Osteocyte (in vitro differentiated cells): ENCODE measurements at regions not wholly inside any gene's neighbourhood (a gene's known extent, or its start where the extent isn't known, plus 50 kb on each side); places are given as distances from the start of the nearest gene placed in this dataset.

Source experiments
- DNase-seq: peaks from one replicate; pipeline ENCODE4 v3.0.0; 2021; ENCODE audit warnings: mixed read lengths; ENCODE audit not compliant: unreplicated experiment; ENCODE audit errors: extremely low spot score
- H3K27ac Mint-ChIP-seq: one replicate; pipeline ENCODE4 v1.8.0; 2021; ENCODE audit warnings: mild to moderate bottlenecking, mixed read lengths; ENCODE audit not compliant: unreplicated experiment
- H3K27me3 Mint-ChIP-seq: one replicate; pipeline ENCODE4 v1.8.0; 2021; ENCODE audit warnings: mixed read lengths; ENCODE audit not compliant: unreplicated experiment
- H3K36me3 Mint-ChIP-seq: one replicate; pipeline ENCODE4 v1.8.0; 2021; ENCODE audit warnings: mixed read lengths; ENCODE audit not compliant: unreplicated experiment
- H3K4me1 Mint-ChIP-seq: one replicate; pipeline ENCODE4 v1.8.0; 2021; ENCODE audit warnings: mixed read lengths; ENCODE audit not compliant: unreplicated experiment
- H3K4me3 Mint-ChIP-seq: one replicate; pipeline ENCODE4 v1.8.0; 2021; ENCODE audit warnings: mild to moderate bottlenecking, moderate library complexity, mixed read lengths; ENCODE audit not compliant: unreplicated experiment
- H3K9me3 Mint-ChIP-seq: one replicate; pipeline ENCODE4 v1.8.0; 2021; ENCODE audit warnings: mixed read lengths; ENCODE audit not compliant: unreplicated experiment
- TF ChIP-seq, protein P1 (sequence below): fragments of 200-600 bp; sonication (generic); IDR thresholded peaks from 2 replicates; pipeline ENCODE4 v1.5.0; 2021; ENCODE audit warnings: antibody characterized with exemption, mild to moderate bottlenecking, moderate library complexity

- no peaks in the 10 kb centered on the region for H3K4me1 Mint-ChIP-seq
- TF ChIP-seq, protein P1, sequence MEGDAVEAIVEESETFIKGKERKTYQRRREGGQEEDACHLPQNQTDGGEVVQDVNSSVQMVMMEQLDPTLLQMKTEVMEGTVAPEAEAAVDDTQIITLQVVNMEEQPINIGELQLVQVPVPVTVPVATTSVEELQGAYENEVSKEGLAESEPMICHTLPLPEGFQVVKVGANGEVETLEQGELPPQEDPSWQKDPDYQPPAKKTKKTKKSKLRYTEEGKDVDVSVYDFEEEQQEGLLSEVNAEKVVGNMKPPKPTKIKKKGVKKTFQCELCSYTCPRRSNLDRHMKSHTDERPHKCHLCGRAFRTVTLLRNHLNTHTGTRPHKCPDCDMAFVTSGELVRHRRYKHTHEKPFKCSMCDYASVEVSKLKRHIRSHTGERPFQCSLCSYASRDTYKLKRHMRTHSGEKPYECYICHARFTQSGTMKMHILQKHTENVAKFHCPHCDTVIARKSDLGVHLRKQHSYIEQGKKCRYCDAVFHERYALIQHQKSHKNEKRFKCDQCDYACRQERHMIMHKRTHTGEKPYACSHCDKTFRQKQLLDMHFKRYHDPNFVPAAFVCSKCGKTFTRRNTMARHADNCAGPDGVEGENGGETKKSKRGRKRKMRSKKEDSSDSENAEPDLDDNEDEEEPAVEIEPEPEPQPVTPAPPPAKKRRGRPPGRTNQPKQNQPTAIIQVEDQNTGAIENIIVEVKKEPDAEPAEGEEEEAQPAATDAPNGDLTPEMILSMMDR, result no peak
- no peaks in the 10 kb centered on the region for H3K9me3 Mint-ChIP-seq
- DNase-seq, result no peak
- H3K27ac Mint-ChIP-seq, result no peak overlapping the region
- H3K27me3 Mint-ChIP-seq, result peaks cover 26% of the 10 kb centered on the region
- no peak overlapping the region for H3K4me3 Mint-ChIP-seq
- H3K36me3 Mint-ChIP-seq, result no peaks in the 10 kb centered on the region
These were observed 141.7 kb downstream of the SOX1 start for GRCh38 chr13:112208656-112209055.

DNA sequence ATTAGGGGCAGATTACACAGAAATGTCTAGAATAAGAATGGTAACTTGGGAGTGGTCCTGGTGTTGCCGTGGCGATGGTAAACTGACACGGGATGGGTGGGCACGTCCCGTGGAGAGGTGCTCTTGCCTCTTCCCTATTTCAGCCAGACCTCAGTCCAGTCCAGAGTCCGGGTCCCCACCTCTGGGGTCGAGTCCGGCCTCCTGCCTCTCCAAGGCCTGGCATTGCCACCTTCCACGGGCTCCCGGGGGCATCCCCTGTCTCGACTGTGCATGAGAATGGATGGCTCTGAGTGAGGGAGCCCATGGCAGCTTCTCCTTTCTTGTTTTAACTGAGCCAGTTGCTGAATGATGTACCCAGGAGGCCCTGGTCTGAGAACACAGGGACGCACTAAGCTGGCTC is 142.3 kb downstream of the SOX1 start:
- Mint-ChIP-seq H3K27me3 (peaks cover 21% of the 10 kb centered on the region), H3K4me1 (no peaks in the 10 kb centered on the region)
- TF ChIP-seq, protein P1, result no peak

GRCh38 chr13:112209711-112210110 is 142.8 kb downstream of the SOX1 start:
- no peak overlapping the region for H3K4me3 Mint-ChIP-seq
- no peaks in the 10 kb centered on the region for H3K36me3 Mint-ChIP-seq
- H3K27me3 Mint-ChIP-seq, result peaks cover 16% of the 10 kb centered on the region
- no peaks in the 10 kb centered on the region for H3K4me1 Mint-ChIP-seq
- TF ChIP-seq, protein P1, result no peak
- no peak overlapping the region for H3K27ac Mint-ChIP-seq
- no peak for DNase-seq
- H3K9me3 Mint-ChIP-seq, result no peaks in the 10 kb centered on the region

More for the DNA sequence above, 142.3 kb downstream of the SOX1 start:
- Mint-ChIP-seq H3K36me3 (no peaks in the 10 kb centered on the region), H3K27ac (no peak overlapping the region), H3K4me3 (no peak overlapping the region), H3K9me3 (no peaks in the 10 kb centered on the region)
- DNase-seq, result no peak

- DNase-seq, result no peak
- TF ChIP-seq, protein P1, result no peak
- Mint-ChIP-seq H3K27me3 (peaks cover 10% of the 10 kb centered on the region), H3K4me3 (no peak overlapping the region), H3K9me3 (no peaks in the 10 kb centered on the region), H3K27ac (no peak overlapping the region), H3K4me1 (no peaks in the 10 kb centered on the region), H3K36me3 (no peaks in the 10 kb centered on the region)
These were observed 143.4 kb downstream of the SOX1 start for GRCh38 chr13:112210371-112210770.

DNA sequence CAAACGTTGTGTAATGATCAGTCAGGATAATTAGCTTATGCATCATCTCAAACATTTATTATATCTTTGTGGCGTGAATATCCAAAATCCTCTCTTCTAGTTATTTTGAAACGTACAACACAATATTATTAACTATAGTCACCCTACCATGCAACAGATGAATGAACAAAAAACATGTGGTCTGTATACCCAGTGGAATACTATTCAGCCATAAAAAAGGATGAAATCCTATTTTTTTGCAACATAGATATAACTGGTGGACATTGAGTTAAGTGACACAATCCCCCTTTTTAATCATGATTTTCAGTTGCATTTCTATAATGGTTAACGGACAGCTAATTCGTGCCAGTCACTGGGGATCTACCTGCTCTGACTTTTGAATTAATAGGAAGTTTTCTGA is 145.6 kb downstream of the SOX1 start:
- no peak for DNase-seq
- H3K27ac Mint-ChIP-seq, result no peak overlapping the region
- H3K4me3 Mint-ChIP-seq, result no peak overlapping the region
- TF ChIP-seq, protein P1, result no peak
- H3K36me3 Mint-ChIP-seq, result no peaks in the 10 kb centered on the region
- H3K4me1 Mint-ChIP-seq, result no peaks in the 10 kb centered on the region
- no peaks in the 10 kb centered on the region for H3K27me3 Mint-ChIP-seq
- H3K9me3 Mint-ChIP-seq, result no peaks in the 10 kb centered on the region
